Suprapubic skin (tissue), 4 donors: ENCODE measurements at regions not wholly inside any gene's neighbourhood (a gene's known extent, or its start where the extent isn't known, plus 50 kb on each side); places are given as distances from the start of the nearest gene placed in this dataset.

Source experiments
- DNase-seq, 2 donors: peaks; one replicate each; pipeline ENCODE4 v3.0.0-alpha.2; 2019; ENCODE audit warnings: low spot score in 2 of 2
- H3K27ac ChIP-seq: fragments of 200-600 bp; sonication (generic); one replicate; pipeline ENCODE4 v1.5.1; 2019
- H3K27me3 ChIP-seq: fragments of 200-600 bp; sonication (generic); one replicate; pipeline ENCODE4 v1.5.1; 2019
- H3K36me3 ChIP-seq: fragments of 200-600 bp; sonication (generic); one replicate; pipeline ENCODE4 v1.5.1; 2019
- H3K4me1 ChIP-seq: fragments of 200-600 bp; sonication (generic); one replicate; pipeline ENCODE4 v1.5.1; 2019
- H3K4me3 ChIP-seq: fragments of 200-600 bp; sonication (generic); one replicate; pipeline ENCODE4 v1.5.1; 2019; ENCODE audit warnings: mild to moderate bottlenecking
- H3K9me3 ChIP-seq: fragments of 200-600 bp; sonication (generic); one replicate; pipeline ENCODE4 v1.5.1; 2019
- CTCF ChIP-seq, 2 donors: fragments of 200-600 bp in 1 of 2; fragments of 450-650 bp in 1 of 2; sonication (generic) in 1 of 2; IDR thresholded peaks; one replicate each; pipeline ENCODE4 v1.5.1; 2016 to 2019; ENCODE audit warnings: antibody characterized with exemption in 2 of 2, mild to moderate bottlenecking in 1 of 2, moderate library complexity in 1 of 2
- EP300 ChIP-seq: sonication (generic); formaldehyde crosslinking; IDR thresholded peaks from one replicate; pipeline ENCODE4 v1.6.1; 2017; ENCODE audit warnings: antibody characterized with exemption
- POLR2A ChIP-seq, 2 donors: fragments of 450-650 bp; IDR thresholded peaks; one replicate each; pipeline ENCODE4 v1.6.1; 2017; ENCODE audit warnings: antibody characterized with exemption in 2 of 2, mild to moderate bottlenecking in 2 of 2, moderate library complexity in 2 of 2
- POLR2AphosphoS5 ChIP-seq, 3 donors: sonication (generic); formaldehyde crosslinking; IDR thresholded peaks; one replicate each; pipeline ENCODE4 v1.6.1; 2017; ENCODE audit warnings: antibody characterized with exemption in 3 of 3
- WGBS: methylation state at CpG from one replicate; pipeline ENCODE4 v1.1.5; 2018; 5-methylcytosine and 5-hydroxymethylcytosine counted together

GRCh38 chr7:22588351-22588750 is 88.4 kb upstream of the STEAP1B start:
- no peak overlapping the region for H3K4me3 ChIP-seq
- TF ChIP-seq CTCF (IDR thresholded peaks at IDR 0.05) (no peak), POLR2AphosphoS5 (IDR thresholded peaks at IDR 0.05) (no peak), EP300 (no peak), POLR2A (IDR thresholded peaks at IDR 0.05) (no peak)
- WGBS = 94% methylated on average over 2 of the region's 2 CpGs
- DNase-seq = no peak
- no peaks in the 10 kb centered on the region for H3K9me3 ChIP-seq
- H3K27ac ChIP-seq = no peak overlapping the region
- H3K4me1 ChIP-seq = peaks cover 9% of the 10 kb centered on the region
- no peaks in the 10 kb centered on the region for H3K27me3 ChIP-seq
- H3K36me3 ChIP-seq = no peaks in the 10 kb centered on the region

- no peak for TF ChIP-seq POLR2A (IDR thresholded peaks at IDR 0.05)
- no peak for TF ChIP-seq POLR2AphosphoS5 (IDR thresholded peaks at IDR 0.05)
- no peak for TF ChIP-seq CTCF (IDR thresholded peaks at IDR 0.05)
- Histone ChIP-seq H3K4me1 (peaks cover 9% of the 10 kb centered on the region), H3K9me3 (no peaks in the 10 kb centered on the region), H3K36me3 (no peaks in the 10 kb centered on the region), H3K27me3 (no peaks in the 10 kb centered on the region), H3K27ac (no peak overlapping the region), H3K4me3 (no peak overlapping the region)
- 54% methylated on average over 2 of the region's 2 CpGs for WGBS
- no peak for DNase-seq
Observed at GRCh38 chr7:22587322-22587721, 87.3 kb upstream of the STEAP1B start.

- Histone ChIP-seq H3K4me1 (peaks cover 9% of the 10 kb centered on the region), H3K27ac (no peak overlapping the region)
- no peak for DNase-seq
Observed at GRCh38 chr7:22586786-22587140, 86.8 kb upstream of the STEAP1B start.

GRCh38 chr7:22586101-22586785 is 86.3 kb upstream of the STEAP1B start:
- no peak overlapping the region for H3K27ac ChIP-seq
- H3K4me1 ChIP-seq = peaks cover 9% of the 10 kb centered on the region

More at GRCh38 chr7:22586786-22587140, 86.8 kb upstream of the STEAP1B start:
- Histone ChIP-seq H3K36me3 (no peaks in the 10 kb centered on the region), H3K4me3 (no peak overlapping the region), H3K27me3 (no peaks in the 10 kb centered on the region), H3K9me3 (no peaks in the 10 kb centered on the region)
- TF ChIP-seq POLR2A (IDR thresholded peaks at IDR 0.05) (no peak), CTCF (IDR thresholded peaks at IDR 0.05) (no peak), EP300 (no peak), POLR2AphosphoS5 (IDR thresholded peaks at IDR 0.05) (no peak)

GRCh38 chr7:22584179-22584578 is 84.2 kb upstream of the STEAP1B start:
- WGBS = 68% methylated on average over 1 of the region's 1 CpG
- Histone ChIP-seq H3K27ac (no peak overlapping the region), H3K27me3 (no peaks in the 10 kb centered on the region), H3K36me3 (no peaks in the 10 kb centered on the region), H3K9me3 (no peaks in the 10 kb centered on the region), H3K4me1 (peaks cover 4% of the 10 kb centered on the region), H3K4me3 (no peak overlapping the region)
- DNase-seq = no peak
- no peak for TF ChIP-seq EP300

More at GRCh38 chr7:22586101-22586785, 86.3 kb upstream of the STEAP1B start:
- no peak for TF ChIP-seq CTCF (IDR thresholded peaks at IDR 0.05)
- no peak for TF ChIP-seq EP300
- no peak for TF ChIP-seq POLR2AphosphoS5 (IDR thresholded peaks at IDR 0.05)
- TF ChIP-seq POLR2A (IDR thresholded peaks at IDR 0.05) = no peak
- no peak overlapping the region for H3K4me3 ChIP-seq
- H3K9me3 ChIP-seq = no peaks in the 10 kb centered on the region
- H3K36me3 ChIP-seq = no peaks in the 10 kb centered on the region
- no peaks in the 10 kb centered on the region for H3K27me3 ChIP-seq
- no peak for DNase-seq
- WGBS = 67% methylated on average over 5 of the region's 5 CpGs
